ENCODE measurements at regions not wholly inside any gene's neighbourhood (a gene's known extent, or its start where the extent isn't known, plus 50 kb on each side); places are given as distances from the start of the nearest gene placed in this dataset.

DNA sequence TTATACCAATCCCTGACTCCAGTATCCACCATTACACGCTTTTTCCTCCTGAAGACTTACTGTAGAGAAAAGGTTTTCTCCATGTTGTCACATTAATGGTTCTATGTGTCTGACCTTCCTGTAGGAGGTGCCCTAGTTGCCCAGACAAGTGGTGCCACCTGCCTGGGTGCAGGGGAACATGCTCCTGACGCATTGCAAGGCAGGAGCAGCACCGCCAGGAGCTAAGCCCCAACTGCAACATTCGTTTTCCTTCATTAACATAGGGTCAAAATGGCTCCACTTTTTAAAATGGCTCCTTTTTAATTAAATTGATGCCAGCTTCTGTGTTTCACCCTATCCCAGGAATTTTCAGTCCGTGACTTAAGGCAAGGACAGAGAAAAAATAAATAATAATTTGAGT is 220.1 kb upstream of the SAMSN1 start:
- DNase-seq: peak; percentile 0
- H3K9ac ChIP-seq: no peak overlapping the region
- H3K4me2 ChIP-seq: no peak overlapping the region
- H3K27me3 ChIP-seq (ENCODE audit: insufficient read depth): no peaks in the 10 kb centered on the region
- H3F3A ChIP-seq (replicated peaks; ENCODE audit: insufficient read depth): no peaks in the 10 kb centered on the region
- H3K36me3 ChIP-seq (replicated peaks in 1 of 2; ENCODE audit: control insufficient read depth in 1 of 2, insufficient read depth in 2 of 2, low read length in 1 of 2): no peaks in the 10 kb centered on the region
- H3K79me2 ChIP-seq (ENCODE audit: insufficient read depth): no peaks in the 10 kb centered on the region
- no peaks in the 10 kb centered on the region; the same call in 1 of the 2 replicates for H3K9me2 ChIP-seq
- ChIA-PET CTCF (no interaction called here), POLR2A (no interaction called here)
- H3K4me3 ChIP-seq (ENCODE audit: low read depth in 2 of 2, low read length in 1 of 2): no peak overlapping the region
- no peak overlapping the region for H2AFZ ChIP-seq (ENCODE audit: low read depth)
- H3K4me1 ChIP-seq (ENCODE audit: control insufficient read depth in 1 of 2, insufficient read depth in 2 of 2, low read depth in 1 of 2, low read length in 1 of 2): no peaks in the 10 kb centered on the region
- H3K27ac ChIP-seq (ENCODE audit: low read depth in 2 of 2, low read length in 1 of 2): no peak overlapping the region
- no peaks in the 10 kb centered on the region for H4K20me1 ChIP-seq (ENCODE audit: insufficient read depth)
- TF ChIP-seq GABPA (IDR thresholded peaks at IDR 0.05; ENCODE audit: low read depth): no peak
- TF ChIP-seq, protein P1, sequence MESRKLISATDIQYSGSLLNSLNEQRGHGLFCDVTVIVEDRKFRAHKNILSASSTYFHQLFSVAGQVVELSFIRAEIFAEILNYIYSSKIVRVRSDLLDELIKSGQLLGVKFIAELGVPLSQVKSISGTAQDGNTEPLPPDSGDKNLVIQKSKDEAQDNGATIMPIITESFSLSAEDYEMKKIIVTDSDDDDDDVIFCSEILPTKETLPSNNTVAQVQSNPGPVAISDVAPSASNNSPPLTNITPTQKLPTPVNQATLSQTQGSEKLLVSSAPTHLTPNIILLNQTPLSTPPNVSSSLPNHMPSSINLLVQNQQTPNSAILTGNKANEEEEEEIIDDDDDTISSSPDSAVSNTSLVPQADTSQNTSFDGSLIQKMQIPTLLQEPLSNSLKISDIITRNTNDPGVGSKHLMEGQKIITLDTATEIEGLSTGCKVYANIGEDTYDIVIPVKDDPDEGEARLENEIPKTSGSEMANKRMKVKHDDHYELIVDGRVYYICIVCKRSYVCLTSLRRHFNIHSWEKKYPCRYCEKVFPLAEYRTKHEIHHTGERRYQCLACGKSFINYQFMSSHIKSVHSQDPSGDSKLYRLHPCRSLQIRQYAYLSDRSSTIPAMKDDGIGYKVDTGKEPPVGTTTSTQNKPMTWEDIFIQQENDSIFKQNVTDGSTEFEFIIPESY (IDR thresholded peaks at IDR 0.05; ENCODE audit: borderline replicate concordance, low read depth): no peak
- TF ChIP-seq RCOR1 (IDR thresholded peaks at IDR 0.05; ENCODE audit: low read length): no peak
- no peak for TF ChIP-seq YY1 (IDR thresholded peaks at IDR 0.05; ENCODE audit: low read depth)
- TF ChIP-seq, protein P2, sequence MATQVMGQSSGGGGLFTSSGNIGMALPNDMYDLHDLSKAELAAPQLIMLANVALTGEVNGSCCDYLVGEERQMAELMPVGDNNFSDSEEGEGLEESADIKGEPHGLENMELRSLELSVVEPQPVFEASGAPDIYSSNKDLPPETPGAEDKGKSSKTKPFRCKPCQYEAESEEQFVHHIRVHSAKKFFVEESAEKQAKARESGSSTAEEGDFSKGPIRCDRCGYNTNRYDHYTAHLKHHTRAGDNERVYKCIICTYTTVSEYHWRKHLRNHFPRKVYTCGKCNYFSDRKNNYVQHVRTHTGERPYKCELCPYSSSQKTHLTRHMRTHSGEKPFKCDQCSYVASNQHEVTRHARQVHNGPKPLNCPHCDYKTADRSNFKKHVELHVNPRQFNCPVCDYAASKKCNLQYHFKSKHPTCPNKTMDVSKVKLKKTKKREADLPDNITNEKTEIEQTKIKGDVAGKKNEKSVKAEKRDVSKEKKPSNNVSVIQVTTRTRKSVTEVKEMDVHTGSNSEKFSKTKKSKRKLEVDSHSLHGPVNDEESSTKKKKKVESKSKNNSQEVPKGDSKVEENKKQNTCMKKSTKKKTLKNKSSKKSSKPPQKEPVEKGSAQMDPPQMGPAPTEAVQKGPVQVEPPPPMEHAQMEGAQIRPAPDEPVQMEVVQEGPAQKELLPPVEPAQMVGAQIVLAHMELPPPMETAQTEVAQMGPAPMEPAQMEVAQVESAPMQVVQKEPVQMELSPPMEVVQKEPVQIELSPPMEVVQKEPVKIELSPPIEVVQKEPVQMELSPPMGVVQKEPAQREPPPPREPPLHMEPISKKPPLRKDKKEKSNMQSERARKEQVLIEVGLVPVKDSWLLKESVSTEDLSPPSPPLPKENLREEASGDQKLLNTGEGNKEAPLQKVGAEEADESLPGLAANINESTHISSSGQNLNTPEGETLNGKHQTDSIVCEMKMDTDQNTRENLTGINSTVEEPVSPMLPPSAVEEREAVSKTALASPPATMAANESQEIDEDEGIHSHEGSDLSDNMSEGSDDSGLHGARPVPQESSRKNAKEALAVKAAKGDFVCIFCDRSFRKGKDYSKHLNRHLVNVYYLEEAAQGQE (IDR thresholded peaks at IDR 0.05; ENCODE audit: low read depth, low read length): no peak
- TF ChIP-seq MXI1 (IDR thresholded peaks at IDR 0.05; ENCODE audit: low read depth, low read length): no peak
- TF ChIP-seq ELF1 (IDR thresholded peaks at IDR 0.05): no peak
- TF ChIP-seq, protein P3, sequence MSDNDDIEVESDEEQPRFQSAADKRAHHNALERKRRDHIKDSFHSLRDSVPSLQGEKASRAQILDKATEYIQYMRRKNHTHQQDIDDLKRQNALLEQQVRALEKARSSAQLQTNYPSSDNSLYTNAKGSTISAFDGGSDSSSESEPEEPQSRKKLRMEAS (IDR thresholded peaks at IDR 0.05; ENCODE audit: low read depth): no peak
- no peak for TF ChIP-seq TEAD4 (IDR thresholded peaks at IDR 0.05; ENCODE audit: borderline replicate concordance, insufficient read depth)
- no peaks in the 10 kb centered on the region for H3K9me3 ChIP-seq
- 4% methylated on average over 5 of the region's 5 CpGs for WGBS (ENCODE audit: low lambda C conversion rate)

DNA sequence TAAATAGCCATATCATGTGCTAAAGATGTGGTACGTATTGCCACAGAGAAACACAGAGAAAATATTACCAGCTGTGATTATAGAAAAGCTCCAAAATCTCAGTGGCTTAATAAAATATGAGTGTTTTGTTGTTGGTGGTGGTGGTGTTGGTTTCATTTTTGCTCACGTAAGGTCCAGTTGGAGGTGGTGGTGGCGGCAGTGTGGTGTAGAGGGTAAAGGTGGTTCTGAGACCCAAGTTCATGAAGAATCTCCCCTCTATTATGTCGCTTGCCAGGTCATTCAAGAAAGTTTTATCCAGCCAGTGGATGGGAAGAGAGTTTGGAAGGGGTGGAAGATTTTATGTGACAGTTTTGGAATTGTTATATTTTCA is 217.6 kb upstream of the SAMSN1 start:
- H3K9ac ChIP-seq: no peak overlapping the region
- H3K9me3 ChIP-seq: no peaks in the 10 kb centered on the region
- CTCF ChIA-PET: no interaction called here
- H3K4me1 ChIP-seq (ENCODE audit: control insufficient read depth in 1 of 2, insufficient read depth in 2 of 2, low read depth in 1 of 2, low read length in 1 of 2): no peaks in the 10 kb centered on the region
- DNase-seq: no peak
- TF ChIP-seq TEAD4 (IDR thresholded peaks at IDR 0.05; ENCODE audit: borderline replicate concordance, insufficient read depth): no peak
- TF ChIP-seq TAF1 (IDR thresholded peaks at IDR 0.05; ENCODE audit: borderline replicate concordance, low read depth, low read length): no peak
- TF ChIP-seq YY1 (IDR thresholded peaks at IDR 0.05; ENCODE audit: low read depth): no peak
- TF ChIP-seq RAD21 (IDR thresholded peaks at IDR 0.05; ENCODE audit: low read length): no peak
- no peak for TF ChIP-seq MXI1 (IDR thresholded peaks at IDR 0.05; ENCODE audit: low read depth, low read length)
- no peak overlapping the region for H3K4me2 ChIP-seq
- no peak overlapping the region for H3K4me3 ChIP-seq (ENCODE audit: low read depth in 2 of 2, low read length in 1 of 2)
- H3K36me3 ChIP-seq (replicated peaks in 1 of 2; ENCODE audit: control insufficient read depth in 1 of 2, insufficient read depth in 2 of 2, low read length in 1 of 2): no peaks in the 10 kb centered on the region
- no peak overlapping the region for H2AFZ ChIP-seq (ENCODE audit: low read depth)
- H3K27me3 ChIP-seq (ENCODE audit: insufficient read depth): no peaks in the 10 kb centered on the region
- 5% methylated on average over 4 of the region's 4 CpGs for WGBS (ENCODE audit: low lambda C conversion rate)
- POLR2A ChIA-PET: no interaction called here
- no peaks in the 10 kb centered on the region for H3K79me2 ChIP-seq (ENCODE audit: insufficient read depth)
- H4K20me1 ChIP-seq (ENCODE audit: insufficient read depth): no peaks in the 10 kb centered on the region
- H3F3A ChIP-seq (replicated peaks; ENCODE audit: insufficient read depth): no peaks in the 10 kb centered on the region
- H3K27ac ChIP-seq (ENCODE audit: low read depth in 2 of 2, low read length in 1 of 2): no peak overlapping the region
- no peaks in the 10 kb centered on the region for H3K9me2 ChIP-seq

All from SK-N-SH (cell line).